GM12873 (cell line): ENCODE measurements at regions not wholly inside any gene's neighbourhood (a gene's known extent, or its start where the extent isn't known, plus 50 kb on each side); places are given as distances from the start of the nearest gene placed in this dataset.

Experiments used
- TF ChIP-seq, protein P1 (sequence below): IDR thresholded peaks from 2 replicates; pipeline ENCODE4 v1.5.1; 2012; ENCODE audit warnings: low read depth, mild to moderate bottlenecking, moderate library complexity, low read length, control low read depth; ENCODE audit not compliant: insufficient read depth; ENCODE audit errors: missing control alignments

DNA sequence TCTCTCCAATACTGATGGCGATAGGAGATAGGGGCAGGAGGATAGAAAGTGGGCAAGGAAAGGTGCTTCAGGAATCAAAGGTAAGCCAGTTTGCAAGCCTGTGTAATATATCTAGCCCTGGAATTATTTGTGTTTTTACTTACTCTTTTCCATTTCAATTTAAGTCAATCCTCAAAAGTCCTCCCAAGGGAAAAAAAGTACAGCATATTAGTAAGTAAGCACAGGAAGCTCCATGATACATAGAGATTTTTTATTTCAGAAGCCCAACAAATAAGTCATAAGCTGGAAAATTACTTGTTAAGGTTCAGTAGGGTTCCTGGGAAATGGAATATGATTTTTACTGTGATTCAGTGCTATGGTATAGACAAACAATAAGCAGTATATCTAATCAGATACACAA is 337.7 kb upstream of the DUSP10 start:
- TF ChIP-seq, protein P1, sequence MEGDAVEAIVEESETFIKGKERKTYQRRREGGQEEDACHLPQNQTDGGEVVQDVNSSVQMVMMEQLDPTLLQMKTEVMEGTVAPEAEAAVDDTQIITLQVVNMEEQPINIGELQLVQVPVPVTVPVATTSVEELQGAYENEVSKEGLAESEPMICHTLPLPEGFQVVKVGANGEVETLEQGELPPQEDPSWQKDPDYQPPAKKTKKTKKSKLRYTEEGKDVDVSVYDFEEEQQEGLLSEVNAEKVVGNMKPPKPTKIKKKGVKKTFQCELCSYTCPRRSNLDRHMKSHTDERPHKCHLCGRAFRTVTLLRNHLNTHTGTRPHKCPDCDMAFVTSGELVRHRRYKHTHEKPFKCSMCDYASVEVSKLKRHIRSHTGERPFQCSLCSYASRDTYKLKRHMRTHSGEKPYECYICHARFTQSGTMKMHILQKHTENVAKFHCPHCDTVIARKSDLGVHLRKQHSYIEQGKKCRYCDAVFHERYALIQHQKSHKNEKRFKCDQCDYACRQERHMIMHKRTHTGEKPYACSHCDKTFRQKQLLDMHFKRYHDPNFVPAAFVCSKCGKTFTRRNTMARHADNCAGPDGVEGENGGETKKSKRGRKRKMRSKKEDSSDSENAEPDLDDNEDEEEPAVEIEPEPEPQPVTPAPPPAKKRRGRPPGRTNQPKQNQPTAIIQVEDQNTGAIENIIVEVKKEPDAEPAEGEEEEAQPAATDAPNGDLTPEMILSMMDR, result no peak

DNA sequence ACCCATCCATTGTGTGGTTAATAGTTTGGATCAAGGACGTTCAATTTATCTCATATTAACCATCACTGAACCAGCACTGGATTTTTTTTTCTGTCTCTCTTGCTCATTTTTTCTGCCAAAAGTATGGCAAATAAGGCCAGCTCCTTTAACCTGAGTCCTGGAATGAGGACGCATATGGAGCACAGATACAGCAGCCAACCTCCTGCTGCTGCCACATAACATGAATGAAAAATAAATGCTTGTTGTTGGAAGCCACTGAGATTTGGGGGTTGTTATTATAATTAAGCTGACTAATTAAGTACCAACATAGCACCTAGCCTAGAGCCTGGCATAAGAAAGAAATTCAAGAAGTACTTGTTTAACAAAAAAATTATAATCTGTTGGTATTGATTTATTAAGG is 335.3 kb upstream of the DUSP10 start:
- TF ChIP-seq, protein P1, result no peak

DNA sequence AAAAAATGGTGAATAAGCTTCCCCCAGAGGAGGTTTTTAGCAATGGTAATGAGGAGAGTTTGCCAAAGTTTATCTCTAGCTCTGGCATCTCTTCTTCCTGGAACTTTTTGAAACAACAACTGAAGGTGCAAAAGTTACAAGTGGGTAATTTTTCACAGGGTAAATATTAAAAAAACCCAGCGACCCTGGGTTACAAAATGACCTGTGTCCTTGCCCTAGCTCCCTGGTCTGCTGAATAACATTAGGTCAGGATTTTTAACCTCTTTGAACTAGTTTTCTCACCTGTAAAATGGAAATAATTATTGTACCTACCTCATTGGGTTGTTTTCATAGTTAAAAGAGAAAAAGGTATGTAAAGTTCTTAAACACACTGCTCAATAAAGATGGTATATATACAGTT is 332.4 kb upstream of the DUSP10 start:
- TF ChIP-seq, protein P1, result no peak

DNA sequence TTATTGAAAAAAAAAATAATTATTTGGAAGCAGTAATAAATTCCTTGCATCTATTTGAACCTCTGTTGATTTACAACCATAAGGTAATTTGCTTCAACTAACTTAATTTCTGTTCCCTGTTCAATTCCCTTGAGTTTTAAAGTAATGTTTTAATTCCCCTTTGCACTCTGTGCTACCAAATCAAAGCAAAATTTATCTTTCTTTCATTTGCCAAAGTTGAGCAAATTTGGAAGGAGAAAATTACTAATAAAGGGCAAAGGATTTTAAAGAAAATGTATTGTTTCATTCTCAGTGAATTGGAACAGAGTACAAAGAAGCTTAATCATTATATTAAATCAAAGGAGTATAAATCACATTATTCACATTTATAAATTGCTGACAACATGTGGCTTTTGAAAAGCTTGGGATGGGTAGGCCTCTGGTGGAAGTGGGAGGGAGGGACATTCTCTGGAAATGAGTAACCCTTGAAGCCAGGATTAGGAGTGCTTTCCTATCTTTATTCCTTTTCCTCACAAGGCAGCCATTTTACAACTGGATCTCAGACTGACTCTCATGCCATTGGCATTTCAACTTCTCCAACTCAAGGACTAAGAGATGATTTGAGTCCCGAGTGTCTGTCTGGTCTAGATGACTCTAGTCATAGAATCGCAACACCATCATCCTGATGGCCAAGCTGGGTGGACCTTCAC is 331.6 kb upstream of the DUSP10 start:
- TF ChIP-seq, protein P1, result no peak

DNA sequence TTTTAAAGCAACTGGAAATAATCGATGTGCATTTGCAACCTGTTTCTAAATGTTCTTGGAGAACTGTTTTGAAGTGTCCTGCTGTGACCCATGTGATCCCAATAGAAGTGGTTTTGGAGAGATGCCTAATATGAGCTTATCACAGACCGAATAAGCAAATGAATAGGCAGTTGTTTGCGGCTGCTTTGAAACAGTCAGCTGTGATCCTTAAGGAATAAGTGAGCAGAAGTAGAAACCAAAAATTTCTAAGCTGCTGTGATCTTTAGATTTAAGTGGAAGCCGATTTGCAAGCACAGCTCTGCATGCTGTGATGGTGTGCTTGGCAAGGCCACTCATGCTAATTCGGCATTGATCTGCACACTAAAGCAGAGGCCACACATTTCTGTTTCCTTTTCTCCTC is 329.5 kb upstream of the DUSP10 start:
- TF ChIP-seq, protein P1, result no peak

DNA sequence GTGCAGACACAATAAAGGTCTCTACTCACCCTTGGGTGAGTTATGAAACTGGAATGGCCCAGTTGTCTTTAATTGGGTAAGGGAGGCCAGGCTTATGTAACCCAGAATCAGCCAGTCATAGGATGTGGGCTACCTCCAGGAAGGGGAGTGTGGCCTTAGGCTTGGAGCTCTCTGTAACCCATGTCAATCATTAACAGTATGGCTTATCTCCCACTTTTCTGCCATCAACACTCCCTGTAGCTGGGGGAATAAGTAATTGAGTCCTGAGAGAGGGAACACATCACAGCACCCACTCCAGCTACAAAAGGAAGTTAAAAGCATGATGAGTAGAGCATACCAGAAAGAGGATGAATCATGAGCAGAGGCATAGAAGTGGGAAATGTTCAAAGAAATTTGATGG is 327.0 kb upstream of the DUSP10 start:
- TF ChIP-seq, protein P1, result no peak

DNA sequence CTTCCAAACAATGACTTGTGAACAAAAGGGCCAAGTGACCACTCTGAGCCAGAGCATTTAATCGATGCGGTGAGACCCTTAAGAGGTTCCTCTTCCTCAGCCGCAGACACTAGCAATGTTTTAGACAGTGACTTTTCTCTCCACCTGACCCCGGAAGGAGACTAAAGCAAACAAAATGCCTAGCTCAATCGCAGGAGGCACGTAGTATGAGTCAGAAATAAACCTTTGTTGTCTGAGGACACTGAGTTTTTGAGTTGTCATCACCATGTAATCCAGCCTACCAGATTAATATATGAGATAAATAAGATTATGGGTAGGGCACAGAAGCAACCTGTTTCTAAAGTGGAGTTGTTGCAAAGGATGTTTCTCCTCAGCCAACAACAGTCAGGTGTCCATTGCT is 326.2 kb upstream of the DUSP10 start:
- TF ChIP-seq, protein P1, result no peak
